Neural cell (in vitro differentiated cells): ENCODE measurements at regions not wholly inside any gene's neighbourhood (a gene's known extent, or its start where the extent isn't known, plus 50 kb on each side); places are given as distances from the start of the nearest gene placed in this dataset.

Source experiments
- H2AFZ ChIP-seq: fragments of 200-600, 300-800 bp; sonication (generic), shearing (Covaris generic); 2 replicates; pipeline ENCODE4 v1.6.0; 2014; ENCODE audit warnings: low read depth, mild to moderate bottlenecking, antibody characterized with exemption, low read length, moderate library complexity
- H3F3A ChIP-seq: fragments of 200-600 bp; shearing (Covaris generic); 2 replicates; pipeline ENCODE4 v1.6.1; 2016; ENCODE audit warnings: mild to moderate bottlenecking, moderate library complexity, mixed read lengths, antibody characterized with exemption, low read length; ENCODE audit not compliant: insufficient read depth, poor library complexity, severe bottlenecking
- H3K27ac ChIP-seq: fragments of 200-600, 300-800 bp; sonication (generic), shearing (Covaris generic); 2 replicates; pipeline ENCODE4 v1.5.1; 2014; ENCODE audit warnings: mild to moderate bottlenecking, low read length, moderate library complexity
- H3K27me3 ChIP-seq: fragments of 300-800, 200-600 bp; sonication (generic), shearing (Covaris generic); 2 replicates; pipeline ENCODE4 v1.6.0; 2014; ENCODE audit warnings: mild to moderate bottlenecking, low read depth, low read length, moderate library complexity; ENCODE audit not compliant: insufficient read depth
- H3K36me3 ChIP-seq: fragments of 300-800, 200-600 bp; sonication (generic), shearing (Covaris generic); 2 replicates; pipeline ENCODE4 v1.5.1; 2014; ENCODE audit warnings: mild to moderate bottlenecking, antibody characterized with exemption, low read length, moderate library complexity; ENCODE audit not compliant: insufficient read depth
- H3K4me2 ChIP-seq: fragments of 300-800, 200-600 bp; sonication (generic), shearing (Covaris generic); 2 replicates; pipeline ENCODE4 v1.6.0; 2014; ENCODE audit warnings: mild to moderate bottlenecking, low read length
- H3K4me3 ChIP-seq: fragments of 300-800, 200-600 bp; sonication (generic), shearing (Covaris generic); 2 replicates; pipeline ENCODE4 v1.5.1; 2014; ENCODE audit warnings: mild to moderate bottlenecking, low read length, moderate library complexity
- H3K79me2 ChIP-seq: fragments of 200-600 bp; shearing (Covaris generic); replicated peaks from 2 replicates; pipeline ENCODE4 v1.6.0; 2014; ENCODE audit warnings: mild to moderate bottlenecking, low read length, moderate library complexity; ENCODE audit not compliant: insufficient read depth
- H3K9ac ChIP-seq: fragments of 300-800, 200-600 bp; sonication (generic), shearing (Covaris generic); 2 replicates; pipeline ENCODE4 v1.6.1; 2016; ENCODE audit warnings: mild to moderate bottlenecking, low read length, mixed read lengths
- H3K9me2 ChIP-seq: fragments of 200-600 bp; shearing (Covaris generic); 2 replicates; pipeline ENCODE4 v1.6.1; 2016; ENCODE audit warnings: mild to moderate bottlenecking, low read length, mixed read lengths; ENCODE audit not compliant: insufficient read depth
- H3K9me3 ChIP-seq: fragments of 200-600, 300-800 bp; sonication (generic), shearing (Covaris generic); 2 replicates; pipeline ENCODE4 v1.6.1; 2016; ENCODE audit warnings: mild to moderate bottlenecking, mixed run types, low read length, moderate library complexity, mixed read lengths
- H4K20me1 ChIP-seq: fragments of 200-600 bp; shearing (Covaris generic); 2 replicates; pipeline ENCODE4 v1.6.1; 2016; ENCODE audit warnings: mild to moderate bottlenecking, mixed run types; ENCODE audit not compliant: insufficient read depth
- CTCF ChIP-seq: fragments of 450-650 bp; IDR thresholded peaks from 2 replicates; pipeline ENCODE4 v1.5.1; 2014; ENCODE audit warnings: antibody characterized with exemption, mild to moderate bottlenecking, moderate library complexity; ENCODE audit not compliant: poor library complexity, severe bottlenecking
- EP300 ChIP-seq: fragments of 450-650 bp; conservative IDR thresholded peaks from 2 replicates; pipeline ENCODE4 v1.6.1; 2014; ENCODE audit warnings: antibody characterized with exemption, mild to moderate bottlenecking, moderate library complexity; ENCODE audit not compliant: poor library complexity, severe bottlenecking
- EZH2 ChIP-seq: fragments of 200-600, 300-800 bp; shearing (Covaris generic), sonication (generic); IDR thresholded peaks from 2 replicates; pipeline ENCODE4 v1.6.1; 2014; ENCODE audit warnings: antibody characterized with exemption, low read length, borderline replicate concordance, mild to moderate bottlenecking; ENCODE audit not compliant: insufficient read depth, poor library complexity, severe bottlenecking
- MXI1 ChIP-seq: fragments of 450-650 bp; conservative IDR thresholded peaks from 2 replicates; pipeline ENCODE4 v1.6.1; 2014; ENCODE audit warnings: antibody characterized with exemption, mild to moderate bottlenecking; ENCODE audit not compliant: poor library complexity, severe bottlenecking
- POLR2AphosphoS5 ChIP-seq: IDR thresholded peaks from 2 replicates; pipeline ENCODE4 v1.6.1; 2012
- RAD21 ChIP-seq: fragments of 450-650 bp; conservative IDR thresholded peaks from 2 replicates; pipeline ENCODE4 v1.6.1; 2014; ENCODE audit warnings: antibody characterized with exemption, mild to moderate bottlenecking, moderate library complexity
- REST ChIP-seq: IDR thresholded peaks from 2 replicates; pipeline ENCODE4 v1.6.1; 2012; ENCODE audit warnings: borderline replicate concordance
- SMC3 ChIP-seq: fragments of 450-650 bp; conservative IDR thresholded peaks from 2 replicates; pipeline ENCODE4 v1.6.1; 2014; ENCODE audit warnings: antibody characterized with exemption, mild to moderate bottlenecking, moderate library complexity; ENCODE audit not compliant: poor library complexity
- TAF1 ChIP-seq: IDR thresholded peaks from 2 replicates; pipeline ENCODE4 v1.6.1; 2012; ENCODE audit warnings: low read depth

GRCh38 chrX:124231451-124231759, 101.1 kb upstream of the TEX13D start:
- peak overlapping the region; percentile 33 for H2AFZ ChIP-seq
- no peak overlapping the region for H3K4me2 ChIP-seq
- H3K9ac ChIP-seq: no peak overlapping the region
- H3K9me2 ChIP-seq: no peaks in the 10 kb centered on the region
- no peaks in the 10 kb centered on the region for H3K9me3 ChIP-seq
- no peaks in the 10 kb centered on the region for H4K20me1 ChIP-seq
- TF ChIP-seq POLR2AphosphoS5: no peak
- TF ChIP-seq SMC3: no peak
- TF ChIP-seq REST: no peak
- TF ChIP-seq CTCF: no peak
- TF ChIP-seq EZH2: no peak
- no peak for TF ChIP-seq RAD21
- no peak for TF ChIP-seq MXI1
- H3K4me3 ChIP-seq: no peak overlapping the region
- no peak overlapping the region for H3K27ac ChIP-seq
- no peaks in the 10 kb centered on the region for H3K27me3 ChIP-seq
- no peaks in the 10 kb centered on the region for H3K79me2 ChIP-seq
- H3F3A ChIP-seq: no peaks in the 10 kb centered on the region
- H3K36me3 ChIP-seq: no peaks in the 10 kb centered on the region

GRCh38 chrX:124232523-124233201, 99.8 kb upstream of the TEX13D start:
- Histone ChIP-seq H3K27me3 (no peaks in the 10 kb centered on the region), H4K20me1 (no peaks in the 10 kb centered on the region), H3K9me3 (no peaks in the 10 kb centered on the region), H3K4me2 (no peak overlapping the region), H3F3A (no peaks in the 10 kb centered on the region), H3K27ac (no peak overlapping the region), H3K36me3 (no peaks in the 10 kb centered on the region), H3K9ac (no peak overlapping the region), H2AFZ (no peak overlapping the region), H3K9me2 (no peaks in the 10 kb centered on the region), H3K79me2 (no peaks in the 10 kb centered on the region), H3K4me3 (no peak overlapping the region)
- no peak for TF ChIP-seq MXI1
- no peak for TF ChIP-seq SMC3
- no peak for TF ChIP-seq EZH2
- no peak for TF ChIP-seq TAF1
- no peak for TF ChIP-seq CTCF
- no peak for TF ChIP-seq REST
- no peak for TF ChIP-seq RAD21
- no peak for TF ChIP-seq POLR2AphosphoS5
- no peak for TF ChIP-seq EP300
